Mucosa of stomach (tissue), 1 donor: ENCODE measurements at regions not wholly inside any gene's neighbourhood (a gene's known extent, or its start where the extent isn't known, plus 50 kb on each side); places are given as distances from the start of the nearest gene placed in this dataset.

Experiments
- H3K27me3 ChIP-seq: one replicate; pipeline ENCODE4 v1.7.0; 2013; ENCODE audit warnings: mild to moderate bottlenecking, low read length; ENCODE audit not compliant: control insufficient read depth, insufficient read depth
- H3K36me3 ChIP-seq: one replicate; pipeline ENCODE4 v1.7.0; 2013; ENCODE audit warnings: low read length; ENCODE audit not compliant: control insufficient read depth, insufficient read depth
- H3K4me1 ChIP-seq: one replicate; pipeline ENCODE4 v1.7.0; 2013; ENCODE audit warnings: mild to moderate bottlenecking, low read length; ENCODE audit not compliant: control insufficient read depth, insufficient read depth
- H3K4me3 ChIP-seq: one replicate; pipeline ENCODE4 v1.7.0; 2013; ENCODE audit warnings: low read length
- H3K9ac ChIP-seq: one replicate; pipeline ENCODE4 v1.7.0; 2013; ENCODE audit warnings: mild to moderate bottlenecking, low read length, moderate library complexity
- H3K9me3 ChIP-seq: one replicate; pipeline ENCODE4 v1.7.0; 2013; ENCODE audit warnings: mild to moderate bottlenecking, low read length, moderate library complexity; ENCODE audit not compliant: control insufficient read depth
- donor health status: Pancreatic carcinoma.

GRCh38 chr2:226408141-226408540, 391.5 kb downstream of the IRS1 start:
- H3K27me3 ChIP-seq, result no peaks in the 10 kb centered on the region
- H3K9ac ChIP-seq, result no peak overlapping the region
- no peaks in the 10 kb centered on the region for H3K36me3 ChIP-seq
- no peaks in the 10 kb centered on the region for H3K4me1 ChIP-seq
- no peaks in the 10 kb centered on the region for H3K9me3 ChIP-seq
- no peak overlapping the region for H3K4me3 ChIP-seq

- H3K9me3 ChIP-seq, result no peaks in the 10 kb centered on the region
- H3K4me3 ChIP-seq, result no peak overlapping the region
- H3K27me3 ChIP-seq, result no peaks in the 10 kb centered on the region
- no peaks in the 10 kb centered on the region for H3K36me3 ChIP-seq
- no peaks in the 10 kb centered on the region for H3K4me1 ChIP-seq
- no peak overlapping the region for H3K9ac ChIP-seq
Measured at GRCh38 chr2:226407135-226407534, 392.5 kb downstream of the IRS1 start.

- H3K27me3 ChIP-seq, result no peaks in the 10 kb centered on the region
- H3K9me3 ChIP-seq, result no peaks in the 10 kb centered on the region
- H3K4me1 ChIP-seq, result no peaks in the 10 kb centered on the region
Measured at GRCh38 chr2:226405465-226405864, 394.2 kb downstream of the IRS1 start.

GRCh38 chr2:226403369-226403768, 396.3 kb downstream of the IRS1 start:
- Histone ChIP-seq H3K27me3 (no peaks in the 10 kb centered on the region), H3K36me3 (no peaks in the 10 kb centered on the region), H3K9ac (no peak overlapping the region), H3K4me3 (no peak overlapping the region), H3K4me1 (no peaks in the 10 kb centered on the region), H3K9me3 (no peaks in the 10 kb centered on the region)

More at GRCh38 chr2:226405465-226405864, 394.2 kb downstream of the IRS1 start:
- Histone ChIP-seq H3K36me3 (no peaks in the 10 kb centered on the region), H3K4me3 (no peak overlapping the region), H3K9ac (no peak overlapping the region)

- Histone ChIP-seq H3K27me3 (no peaks in the 10 kb centered on the region), H3K4me1 (no peaks in the 10 kb centered on the region), H3K36me3 (no peaks in the 10 kb centered on the region), H3K9ac (no peak overlapping the region), H3K9me3 (no peaks in the 10 kb centered on the region), H3K4me3 (no peak overlapping the region)
Measured at GRCh38 chr2:226399006-226399405, 400.6 kb downstream of the IRS1 start.

GRCh38 chr2:226398580-226398979, 401.0 kb downstream of the IRS1 start:
- Histone ChIP-seq H3K9me3 (no peaks in the 10 kb centered on the region), H3K9ac (no peak overlapping the region), H3K36me3 (no peaks in the 10 kb centered on the region), H3K4me1 (no peaks in the 10 kb centered on the region), H3K27me3 (no peaks in the 10 kb centered on the region), H3K4me3 (no peak overlapping the region)

- Histone ChIP-seq H3K9ac (no peak overlapping the region), H3K9me3 (no peaks in the 10 kb centered on the region), H3K27me3 (no peaks in the 10 kb centered on the region), H3K4me3 (no peak overlapping the region), H3K36me3 (no peaks in the 10 kb centered on the region), H3K4me1 (no peaks in the 10 kb centered on the region)
Measured at GRCh38 chr2:226396541-226396940, 403.1 kb downstream of the IRS1 start.

GRCh38 chr2:226387499-226387942, 412.1 kb downstream of the IRS1 start:
- Histone ChIP-seq H3K36me3 (no peaks in the 10 kb centered on the region), H3K4me1 (no peaks in the 10 kb centered on the region), H3K9me3 (no peaks in the 10 kb centered on the region), H3K9ac (no peak overlapping the region), H3K4me3 (no peak overlapping the region), H3K27me3 (no peaks in the 10 kb centered on the region)

GRCh38 chr2:226383461-226383860, 416.2 kb downstream of the IRS1 start:
- Histone ChIP-seq H3K4me3 (no peak overlapping the region), H3K9ac (no peak overlapping the region), H3K36me3 (no peaks in the 10 kb centered on the region), H3K9me3 (no peaks in the 10 kb centered on the region), H3K4me1 (no peaks in the 10 kb centered on the region), H3K27me3 (no peaks in the 10 kb centered on the region)

- no peak overlapping the region for H3K9ac ChIP-seq
- H3K4me1 ChIP-seq, result no peaks in the 10 kb centered on the region
- H3K36me3 ChIP-seq, result no peaks in the 10 kb centered on the region
Measured at GRCh38 chr2:226380679-226381078, 418.9 kb downstream of the IRS1 start.

GRCh38 chr2:226378753-226379705, 420.6 kb downstream of the IRS1 start:
- no peak overlapping the region for H3K4me3 ChIP-seq
- no peaks in the 10 kb centered on the region for H3K4me1 ChIP-seq
- H3K9me3 ChIP-seq, result no peaks in the 10 kb centered on the region
- no peaks in the 10 kb centered on the region for H3K27me3 ChIP-seq
- H3K36me3 ChIP-seq, result no peaks in the 10 kb centered on the region
- H3K9ac ChIP-seq, result no peak overlapping the region

More at GRCh38 chr2:226380679-226381078, 418.9 kb downstream of the IRS1 start:
- Histone ChIP-seq H3K27me3 (no peaks in the 10 kb centered on the region), H3K4me3 (no peak overlapping the region), H3K9me3 (no peaks in the 10 kb centered on the region)

- Histone ChIP-seq H3K4me1 (no peaks in the 10 kb centered on the region), H3K4me3 (no peak overlapping the region), H3K9me3 (no peaks in the 10 kb centered on the region), H3K9ac (no peak overlapping the region), H3K27me3 (peaks cover 3% of the 10 kb centered on the region), H3K36me3 (no peaks in the 10 kb centered on the region)
Measured at GRCh38 chr2:226376516-226377180, 423.0 kb downstream of the IRS1 start.
